ENCODE measurements at regions not wholly inside any gene's neighbourhood (a gene's known extent, or its start where the extent isn't known, plus 50 kb on each side); places are given as distances from the start of the nearest gene placed in this dataset.
A peak's percentile ranks its signal among the peaks of the same experiment; 100 is the strongest.

DNA sequence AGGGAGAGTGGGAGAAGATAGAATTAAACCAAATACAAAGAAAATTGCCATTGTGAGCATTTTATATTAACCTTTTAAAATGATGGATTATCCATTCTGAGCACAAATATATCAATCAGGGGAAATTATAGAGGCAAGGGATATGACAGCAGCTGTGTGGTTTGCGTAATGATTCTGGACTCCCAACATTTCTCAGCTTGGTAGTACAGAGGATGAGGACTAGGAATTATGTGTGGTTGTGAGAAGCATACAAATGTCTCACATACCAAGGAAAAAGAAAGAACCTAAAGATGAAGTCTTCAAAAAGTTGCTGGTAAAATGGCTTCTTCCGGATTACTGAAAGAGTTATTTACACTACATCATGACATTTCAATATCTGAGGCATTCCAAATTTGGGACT lies 674.6 kb upstream of the NR3C2 start:
- no peak for DNase-seq (ENCODE audit: low read depth)
- no peak overlapping the region for H3K4me3 ChIP-seq (ENCODE audit: low read depth, low read length)
- TF ChIP-seq, protein P1, sequence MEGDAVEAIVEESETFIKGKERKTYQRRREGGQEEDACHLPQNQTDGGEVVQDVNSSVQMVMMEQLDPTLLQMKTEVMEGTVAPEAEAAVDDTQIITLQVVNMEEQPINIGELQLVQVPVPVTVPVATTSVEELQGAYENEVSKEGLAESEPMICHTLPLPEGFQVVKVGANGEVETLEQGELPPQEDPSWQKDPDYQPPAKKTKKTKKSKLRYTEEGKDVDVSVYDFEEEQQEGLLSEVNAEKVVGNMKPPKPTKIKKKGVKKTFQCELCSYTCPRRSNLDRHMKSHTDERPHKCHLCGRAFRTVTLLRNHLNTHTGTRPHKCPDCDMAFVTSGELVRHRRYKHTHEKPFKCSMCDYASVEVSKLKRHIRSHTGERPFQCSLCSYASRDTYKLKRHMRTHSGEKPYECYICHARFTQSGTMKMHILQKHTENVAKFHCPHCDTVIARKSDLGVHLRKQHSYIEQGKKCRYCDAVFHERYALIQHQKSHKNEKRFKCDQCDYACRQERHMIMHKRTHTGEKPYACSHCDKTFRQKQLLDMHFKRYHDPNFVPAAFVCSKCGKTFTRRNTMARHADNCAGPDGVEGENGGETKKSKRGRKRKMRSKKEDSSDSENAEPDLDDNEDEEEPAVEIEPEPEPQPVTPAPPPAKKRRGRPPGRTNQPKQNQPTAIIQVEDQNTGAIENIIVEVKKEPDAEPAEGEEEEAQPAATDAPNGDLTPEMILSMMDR (IDR thresholded peaks at IDR 0.05; ENCODE audit: insufficient read depth, low read depth, low read length) = no peak

DNA sequence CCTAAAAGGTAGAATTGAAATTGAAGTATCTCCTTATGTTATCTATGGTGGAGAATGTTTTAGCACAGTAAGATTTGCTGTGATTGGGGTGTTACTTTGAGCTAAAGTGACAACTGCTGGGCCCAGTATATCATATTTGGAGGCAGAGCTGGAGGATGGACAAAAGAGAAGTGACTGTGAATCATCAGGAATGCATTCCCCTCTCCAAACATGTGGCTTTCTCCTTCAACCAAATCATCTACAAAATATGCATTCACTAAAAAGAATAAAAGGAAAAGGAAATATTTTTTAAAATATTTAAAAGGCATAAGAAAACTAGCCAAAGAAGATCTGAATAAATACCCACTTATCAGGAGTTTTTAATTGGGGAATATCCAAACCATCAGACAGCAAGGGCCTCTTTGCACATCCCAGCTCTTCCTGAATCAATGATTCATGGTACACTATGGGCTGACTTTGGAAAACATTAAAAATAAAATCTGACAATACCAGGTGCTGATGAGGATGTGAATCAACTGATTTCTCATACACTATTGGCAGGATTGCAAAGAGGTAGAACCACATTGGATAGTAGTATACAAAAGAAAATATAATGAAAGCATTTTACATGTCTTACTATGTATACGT lies 671.7 kb upstream of the NR3C2 start:
- H3K4me3 ChIP-seq (ENCODE audit: low read depth, low read length) = no peak overlapping the region

DNA sequence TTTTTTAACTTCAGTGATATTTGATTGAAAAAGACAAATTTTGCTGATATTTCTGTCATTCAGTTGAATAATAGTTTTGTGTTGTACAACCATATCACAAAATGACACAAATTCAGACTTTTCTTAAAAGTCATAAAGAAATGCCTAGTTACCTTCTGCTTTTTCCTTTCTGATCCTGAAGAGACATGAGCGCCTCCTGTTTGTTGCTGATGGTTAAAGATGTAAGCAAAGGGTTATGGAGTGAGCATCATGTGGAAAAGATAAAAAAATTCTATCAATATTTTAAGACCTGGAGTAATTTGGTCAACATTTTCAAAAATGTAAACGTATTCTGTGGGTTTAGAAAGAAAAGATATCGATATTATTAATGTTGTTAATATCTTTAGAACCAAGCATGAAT lies 669.9 kb upstream of the NR3C2 start:
- no peak for DNase-seq (ENCODE audit: low read depth)
- no peak overlapping the region for H3K4me3 ChIP-seq (ENCODE audit: low read depth, low read length)
- TF ChIP-seq, protein P1 (IDR thresholded peaks at IDR 0.05; ENCODE audit: insufficient read depth, low read depth, low read length) = no peak

More for the DNA sequence above, 671.7 kb upstream of the NR3C2 start:
- TF ChIP-seq, protein P1 (IDR thresholded peaks at IDR 0.05; ENCODE audit: insufficient read depth, low read depth, low read length) = no peak
- DNase-seq (ENCODE audit: low read depth) = peak; percentile 18

DNA sequence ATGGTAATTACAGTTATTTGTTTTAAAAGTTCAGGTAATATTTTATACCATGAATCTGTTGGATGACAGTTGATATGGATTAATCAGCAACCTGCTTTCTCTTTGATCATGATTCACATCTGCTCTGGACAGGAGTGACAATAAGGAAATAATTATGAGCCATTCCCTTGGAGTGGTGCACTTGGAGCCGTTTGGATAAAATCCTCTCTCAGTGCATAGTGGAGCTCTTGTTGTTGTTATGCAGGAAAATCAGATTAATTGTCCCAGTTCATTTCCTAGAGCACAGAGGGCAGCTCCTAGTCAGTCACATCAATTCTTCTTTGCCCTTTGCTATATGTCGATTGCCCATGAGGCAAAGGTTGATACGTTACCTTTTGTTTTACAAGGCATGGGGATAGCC lies 668.3 kb upstream of the NR3C2 start:
- no peak overlapping the region for H3K4me3 ChIP-seq (ENCODE audit: low read depth, low read length)
- TF ChIP-seq, protein P1 (IDR thresholded peaks at IDR 0.05; ENCODE audit: insufficient read depth, low read depth, low read length) = no peak
- no peak for DNase-seq (ENCODE audit: low read depth)

DNA sequence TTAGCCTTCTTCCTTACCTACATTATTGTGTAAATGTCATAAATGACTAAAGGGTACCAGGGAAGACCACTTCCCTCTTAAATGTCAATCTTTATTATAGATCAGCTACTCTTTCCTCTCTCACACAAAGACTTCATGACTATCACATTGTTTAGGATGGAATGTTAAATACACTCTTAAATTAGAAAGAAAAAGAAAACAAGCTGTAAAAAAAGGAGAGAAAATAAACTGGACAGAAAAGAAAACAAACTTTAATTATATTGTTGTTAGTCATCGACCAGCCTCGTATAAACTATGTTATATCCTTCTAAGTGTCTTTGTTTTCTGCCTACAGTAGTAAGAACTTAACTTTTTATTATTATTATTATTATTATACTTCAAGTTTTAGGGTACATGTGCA lies 666.4 kb upstream of the NR3C2 start:
- no peak overlapping the region for H3K4me3 ChIP-seq (ENCODE audit: low read depth, low read length)
- peak; percentile 47 for DNase-seq (ENCODE audit: low read depth)
- TF ChIP-seq, protein P1 (IDR thresholded peaks at IDR 0.05; ENCODE audit: insufficient read depth, low read depth, low read length) = no peak

DNA sequence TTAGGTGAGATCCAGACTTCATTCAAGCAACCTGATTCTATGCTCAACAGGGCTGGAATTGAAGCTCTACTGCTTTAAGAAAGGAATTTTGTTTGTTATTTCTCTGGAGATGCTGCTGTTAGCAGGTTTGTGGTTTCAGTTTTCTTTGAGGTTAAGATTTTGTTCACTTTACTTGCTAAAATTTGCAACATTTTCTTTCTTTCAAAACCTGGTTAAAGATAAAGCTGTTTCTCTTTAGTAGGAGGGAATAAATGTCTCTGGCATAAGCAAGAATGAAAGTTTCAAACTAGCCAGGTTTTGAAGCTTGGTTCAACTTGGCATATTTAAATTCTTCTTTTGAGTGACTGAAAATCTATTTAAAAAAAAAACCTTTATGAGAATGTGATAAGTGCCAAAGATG lies 660.6 kb upstream of the NR3C2 start:
- TF ChIP-seq, protein P1 (IDR thresholded peaks at IDR 0.05; ENCODE audit: insufficient read depth, low read depth, low read length) = no peak
- H3K4me3 ChIP-seq (ENCODE audit: low read depth, low read length) = no peak overlapping the region
- peak; percentile 3 for DNase-seq (ENCODE audit: low read depth)

DNA sequence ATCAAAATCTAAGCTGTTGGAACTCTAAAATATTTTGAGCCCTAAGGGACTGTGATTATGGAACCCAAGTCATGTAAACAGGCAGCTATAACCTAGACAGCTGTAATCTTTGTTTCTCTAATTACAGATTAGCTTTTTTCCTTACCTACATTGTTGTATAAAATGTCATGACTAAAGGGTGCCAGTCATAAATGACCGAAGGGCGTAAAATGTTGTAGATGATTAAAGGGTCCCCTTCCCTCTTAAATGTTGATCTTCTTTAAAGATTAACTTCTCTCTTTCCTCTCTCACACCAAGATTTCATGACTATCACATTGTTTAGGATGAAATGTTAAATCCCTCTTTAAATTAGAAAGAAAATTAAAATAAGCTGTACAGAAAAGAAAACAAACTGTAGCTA lies 659.4 kb upstream of the NR3C2 start:
- DNase-seq (ENCODE audit: low read depth) = no peak
- TF ChIP-seq, protein P1 (IDR thresholded peaks at IDR 0.05; ENCODE audit: insufficient read depth, low read depth, low read length) = no peak
- H3K4me3 ChIP-seq (ENCODE audit: low read depth, low read length) = no peak overlapping the region
